Neural progenitor cell (in vitro differentiated cells): ENCODE measurements at regions not wholly inside any gene's neighbourhood (a gene's known extent, or its start where the extent isn't known, plus 50 kb on each side); places are given as distances from the start of the nearest gene placed in this dataset.

Experiments used
- EZH2 ChIP-seq: fragments of 200-600 bp; sonication (generic); IDR thresholded peaks from 2 replicates; pipeline ENCODE4 v1.6.1; 2017; ENCODE audit warnings: antibody characterized with exemption, mild to moderate bottlenecking, moderate library complexity
- EZH2phosphoT487 ChIP-seq: fragments of 200-600 bp; sonication (generic); IDR thresholded peaks from 2 replicates; pipeline ENCODE4 v1.6.1; 2017; ENCODE audit warnings: antibody characterized with exemption
- TF ChIP-seq, protein P1 (sequence below): fragments of 200-600 bp; sonication (generic); IDR thresholded peaks from 2 replicates; pipeline ENCODE4 v1.5.1; 2017; ENCODE audit warnings: antibody characterized with exemption, mild to moderate bottlenecking

DNA sequence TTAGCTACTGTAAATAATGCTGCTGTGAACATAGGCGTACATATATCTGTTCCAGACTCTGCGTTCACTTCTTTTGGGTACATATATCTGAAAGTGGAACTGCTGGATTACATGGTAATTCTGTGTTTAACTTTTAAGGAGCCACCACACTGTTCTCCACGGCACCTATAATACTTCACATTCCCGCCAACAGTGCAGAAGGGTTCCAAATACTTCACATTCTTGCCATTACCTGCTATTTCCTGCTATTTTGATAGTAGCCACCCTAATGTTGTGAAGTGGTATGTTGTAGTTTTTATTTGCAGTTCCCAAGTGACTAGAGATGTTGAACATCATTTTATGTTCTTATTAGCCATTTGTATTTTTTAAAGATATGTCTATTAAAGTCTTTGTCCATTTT is 377.4 kb upstream of the SLC10A2 start:
- TF ChIP-seq, protein P1, sequence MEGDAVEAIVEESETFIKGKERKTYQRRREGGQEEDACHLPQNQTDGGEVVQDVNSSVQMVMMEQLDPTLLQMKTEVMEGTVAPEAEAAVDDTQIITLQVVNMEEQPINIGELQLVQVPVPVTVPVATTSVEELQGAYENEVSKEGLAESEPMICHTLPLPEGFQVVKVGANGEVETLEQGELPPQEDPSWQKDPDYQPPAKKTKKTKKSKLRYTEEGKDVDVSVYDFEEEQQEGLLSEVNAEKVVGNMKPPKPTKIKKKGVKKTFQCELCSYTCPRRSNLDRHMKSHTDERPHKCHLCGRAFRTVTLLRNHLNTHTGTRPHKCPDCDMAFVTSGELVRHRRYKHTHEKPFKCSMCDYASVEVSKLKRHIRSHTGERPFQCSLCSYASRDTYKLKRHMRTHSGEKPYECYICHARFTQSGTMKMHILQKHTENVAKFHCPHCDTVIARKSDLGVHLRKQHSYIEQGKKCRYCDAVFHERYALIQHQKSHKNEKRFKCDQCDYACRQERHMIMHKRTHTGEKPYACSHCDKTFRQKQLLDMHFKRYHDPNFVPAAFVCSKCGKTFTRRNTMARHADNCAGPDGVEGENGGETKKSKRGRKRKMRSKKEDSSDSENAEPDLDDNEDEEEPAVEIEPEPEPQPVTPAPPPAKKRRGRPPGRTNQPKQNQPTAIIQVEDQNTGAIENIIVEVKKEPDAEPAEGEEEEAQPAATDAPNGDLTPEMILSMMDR: no peak
- no peak for TF ChIP-seq EZH2phosphoT487
- no peak for TF ChIP-seq EZH2
